GM19452 (cell line): ENCODE measurements at regions not wholly inside any gene's neighbourhood (a gene's known extent, or its start where the extent isn't known, plus 50 kb on each side); places are given as distances from the start of the nearest gene placed in this dataset.

Source experiments
- ATAC-seq: cut with Tn5 transposase; IDR thresholded peaks from one replicate; pipeline ENCODE4 v1.9.1; 2021; ENCODE audit not compliant: unreplicated experiment

- ATAC-seq, result no peak
Observed at GRCh38 chr16:85254051-85254450, 141.8 kb upstream of the CIBAR2 start.

- no peak for ATAC-seq
Observed at GRCh38 chr16:85254921-85255320, 142.6 kb upstream of the CIBAR2 start.

GRCh38 chr16:85255777-85256176 is 143.5 kb upstream of the CIBAR2 start:
- no peak for ATAC-seq

GRCh38 chr16:85256190-85256739 is 144.0 kb upstream of the CIBAR2 start:
- no peak for ATAC-seq

- no peak for ATAC-seq
Observed at GRCh38 chr16:85257483-85257882, 145.2 kb upstream of the CIBAR2 start.

GRCh38 chr16:85258166-85258565 is 145.9 kb upstream of the CIBAR2 start:
- ATAC-seq, result no peak

- no peak for ATAC-seq
Observed at GRCh38 chr16:85258629-85259028, 146.4 kb upstream of the CIBAR2 start.

GRCh38 chr16:85259115-85259831 is 147.0 kb upstream of the CIBAR2 start:
- ATAC-seq, result no peak

- ATAC-seq, result no peak
Observed at GRCh38 chr16:85259832-85260167, 147.5 kb upstream of the CIBAR2 start.

- no peak for ATAC-seq
Observed at GRCh38 chr16:85261204-85261603, 148.9 kb upstream of the CIBAR2 start.

GRCh38 chr16:85261657-85262557 is 149.6 kb upstream of the CIBAR2 start:
- no peak for ATAC-seq

- no peak for ATAC-seq
Observed at GRCh38 chr16:85262558-85263238, 150.4 kb upstream of the CIBAR2 start.

- no peak for ATAC-seq
Observed at GRCh38 chr16:85263239-85263585, 150.9 kb upstream of the CIBAR2 start.

- no peak for ATAC-seq
Observed at GRCh38 chr16:85264752-85265151, 152.5 kb upstream of the CIBAR2 start.

- ATAC-seq, result no peak
Observed at GRCh38 chr16:85265161-85265784, 153.0 kb upstream of the CIBAR2 start.

GRCh38 chr16:85265810-85266209 is 153.5 kb upstream of the CIBAR2 start:
- ATAC-seq, result no peak

- no peak for ATAC-seq
Observed at GRCh38 chr16:85266857-85267256, 154.6 kb upstream of the CIBAR2 start.

GRCh38 chr16:85267414-85267945 is 155.2 kb upstream of the CIBAR2 start:
- no peak for ATAC-seq

- no peak for ATAC-seq
Observed at GRCh38 chr16:85269165-85269564, 156.9 kb upstream of the CIBAR2 start.

GRCh38 chr16:85270374-85270773 is 158.1 kb upstream of the CIBAR2 start:
- ATAC-seq, result no peak

- no peak for ATAC-seq
Observed at GRCh38 chr16:85271198-85271597, 158.9 kb upstream of the CIBAR2 start.
